GM10248 (cell line): ENCODE measurements at regions not wholly inside any gene's neighbourhood (a gene's known extent, or its start where the extent isn't known, plus 50 kb on each side); places are given as distances from the start of the nearest gene placed in this dataset.
A peak's percentile ranks its signal among the peaks of the same experiment; 100 is the strongest.
"Not testable (repeated sequence)": the region's sequence is repeated elsewhere in the genome, so short reads cannot be mapped to it uniquely, and the experiment has no call there.

Experiments used
- CTCF ChIA-PET: fragments of 300-600 bp; sonication (Branson Sonifier 250); formaldehyde crosslinking; extraction: SDS; loops from one replicate; lab custom pipeline; 2021; ENCODE audit warnings: antibody characterized with exemption; lab: Yijun Ruan, JAX
- POLR2A ChIA-PET: fragments of 350-650 bp; sonication (Branson Sonifier 250); formaldehyde crosslinking; extraction: SDS; loops from one replicate; lab custom pipeline; 2020; ENCODE audit warnings: antibody characterized with exemption; lab: Yijun Ruan, JAX
- DNase-seq: peaks from one replicate; pipeline ENCODE4 v3.0.0; 2012; ENCODE audit errors: extremely low spot score
- TF ChIP-seq, protein P1 (sequence below): IDR thresholded peaks from 2 replicates; pipeline ENCODE4 v1.5.1; 2012; ENCODE audit warnings: mild to moderate bottlenecking, low read depth; ENCODE audit errors: extremely low read depth, missing control alignments, control extremely low read depth

DNA sequence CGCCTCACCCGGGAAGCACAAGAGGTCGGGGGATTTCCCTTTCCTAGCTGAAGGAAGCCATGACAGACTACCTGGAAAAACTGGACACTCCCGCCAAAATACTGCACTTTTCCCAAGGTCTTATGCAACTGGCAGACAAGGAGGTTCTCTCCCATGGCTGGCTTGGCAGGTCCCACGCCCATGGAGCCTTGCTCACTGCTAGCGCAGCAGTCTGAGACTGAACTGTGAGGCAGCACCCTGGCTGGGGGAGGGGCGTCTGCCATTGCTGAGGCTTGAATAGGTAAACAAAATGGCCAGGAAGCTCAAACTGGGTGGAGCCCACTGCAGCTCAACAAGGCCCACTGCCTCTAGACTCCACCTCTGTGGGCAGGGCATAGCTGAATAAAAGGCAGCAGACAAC, 92.1 kb downstream of the C4BPA start:
- POLR2A ChIA-PET, DNase-seq: not testable (repeated sequence)
- CTCF ChIA-PET = interaction anchor here (1.3 to 1.4 kb wide), 2 partner anchors 15 to 17 kb away, joined by 3 to 4 read pairs; no protein-coding TSS in a partner anchor

DNA sequence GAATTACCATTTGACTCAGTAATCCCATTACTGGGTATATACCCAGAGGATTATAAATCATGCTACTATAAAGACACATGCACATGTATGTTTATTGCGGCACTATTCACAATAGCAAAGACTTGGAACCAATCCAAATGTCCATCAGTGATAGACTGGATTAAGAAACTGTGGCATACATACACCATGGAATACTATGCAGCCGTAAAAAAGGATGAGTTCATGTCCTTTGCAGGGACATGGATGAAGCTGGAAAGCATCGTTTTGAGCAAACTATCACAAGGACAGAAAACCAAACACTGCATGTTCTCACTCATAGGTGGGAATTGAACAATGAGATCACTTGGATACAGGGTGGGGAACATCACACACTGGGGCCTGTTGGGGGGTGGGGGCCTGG, 97.5 kb downstream of the C4BPA start:
- POLR2A ChIA-PET, CTCF ChIA-PET, DNase-seq: not testable (repeated sequence)

DNA sequence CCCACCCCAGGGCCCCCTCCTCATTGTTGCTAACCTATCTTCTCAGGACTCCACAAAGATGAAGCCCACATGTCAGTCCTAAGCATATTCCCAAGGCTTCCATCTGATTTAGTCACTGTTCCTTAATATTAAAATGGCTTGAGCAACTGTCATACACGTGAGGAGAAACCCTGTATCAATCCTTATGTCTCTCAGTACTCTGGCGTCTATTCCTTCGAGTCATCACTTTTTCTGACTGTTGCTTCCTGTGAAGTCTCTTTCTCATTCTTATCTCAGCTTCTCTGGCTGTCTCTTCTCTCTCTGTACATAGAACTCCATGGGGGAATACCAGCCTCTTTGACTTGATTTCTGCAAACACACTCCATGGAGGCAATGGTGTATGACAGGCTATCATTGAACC, 98.4 kb downstream of the C4BPA start:
- TF ChIP-seq, protein P1, sequence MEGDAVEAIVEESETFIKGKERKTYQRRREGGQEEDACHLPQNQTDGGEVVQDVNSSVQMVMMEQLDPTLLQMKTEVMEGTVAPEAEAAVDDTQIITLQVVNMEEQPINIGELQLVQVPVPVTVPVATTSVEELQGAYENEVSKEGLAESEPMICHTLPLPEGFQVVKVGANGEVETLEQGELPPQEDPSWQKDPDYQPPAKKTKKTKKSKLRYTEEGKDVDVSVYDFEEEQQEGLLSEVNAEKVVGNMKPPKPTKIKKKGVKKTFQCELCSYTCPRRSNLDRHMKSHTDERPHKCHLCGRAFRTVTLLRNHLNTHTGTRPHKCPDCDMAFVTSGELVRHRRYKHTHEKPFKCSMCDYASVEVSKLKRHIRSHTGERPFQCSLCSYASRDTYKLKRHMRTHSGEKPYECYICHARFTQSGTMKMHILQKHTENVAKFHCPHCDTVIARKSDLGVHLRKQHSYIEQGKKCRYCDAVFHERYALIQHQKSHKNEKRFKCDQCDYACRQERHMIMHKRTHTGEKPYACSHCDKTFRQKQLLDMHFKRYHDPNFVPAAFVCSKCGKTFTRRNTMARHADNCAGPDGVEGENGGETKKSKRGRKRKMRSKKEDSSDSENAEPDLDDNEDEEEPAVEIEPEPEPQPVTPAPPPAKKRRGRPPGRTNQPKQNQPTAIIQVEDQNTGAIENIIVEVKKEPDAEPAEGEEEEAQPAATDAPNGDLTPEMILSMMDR = no peak
- no peak for DNase-seq
- POLR2A ChIA-PET = no interaction called here
- CTCF ChIA-PET = no interaction called here

DNA sequence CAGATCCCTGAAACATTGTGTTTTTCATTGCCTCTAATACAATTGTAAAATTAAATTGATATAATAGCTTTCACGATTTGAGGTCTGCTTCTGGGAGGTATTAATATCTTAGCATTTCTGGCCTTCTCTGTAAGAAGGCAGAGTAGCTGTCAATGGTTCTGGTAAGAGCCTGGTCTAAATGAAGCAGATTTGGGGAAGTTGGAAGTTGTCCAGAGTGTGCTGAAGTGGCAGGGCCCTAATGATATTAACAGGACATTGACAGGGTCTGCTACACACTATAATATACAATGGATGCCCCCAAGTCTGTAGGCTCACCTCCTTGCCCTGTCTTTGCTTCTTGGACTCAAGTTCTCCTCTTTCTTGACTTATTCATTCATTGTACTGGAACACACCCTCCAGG, 99.5 kb downstream of the C4BPA start:
- ChIA-PET CTCF (no interaction called here), POLR2A (no interaction called here)
- TF ChIP-seq, protein P1 = no peak
- DNase-seq = no peak

DNA sequence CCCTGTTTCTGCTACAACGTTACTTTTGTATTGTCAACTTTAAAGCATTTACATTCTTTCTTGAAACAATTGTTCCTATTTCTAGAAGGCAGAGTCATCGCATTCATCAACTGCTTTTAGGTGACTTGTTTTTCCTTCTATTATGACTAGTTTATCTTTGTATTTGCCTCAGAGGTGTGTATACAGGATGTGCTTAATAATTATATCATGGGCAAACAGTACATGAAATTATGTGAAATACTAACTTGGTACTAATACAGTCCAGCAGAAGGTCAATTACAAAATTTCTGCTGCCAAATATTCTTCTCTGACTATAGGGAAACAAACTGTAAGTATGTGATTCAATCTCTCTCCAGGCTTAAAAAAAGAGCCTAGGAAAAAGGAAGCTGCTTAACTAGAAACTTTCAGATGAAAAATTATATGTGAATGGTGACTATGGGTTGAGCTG, 101.6 kb downstream of the C4BPA start:
- ChIA-PET CTCF (no interaction called here), POLR2A (no interaction called here)
- no peak for DNase-seq
- TF ChIP-seq, protein P1 = no peak

DNA sequence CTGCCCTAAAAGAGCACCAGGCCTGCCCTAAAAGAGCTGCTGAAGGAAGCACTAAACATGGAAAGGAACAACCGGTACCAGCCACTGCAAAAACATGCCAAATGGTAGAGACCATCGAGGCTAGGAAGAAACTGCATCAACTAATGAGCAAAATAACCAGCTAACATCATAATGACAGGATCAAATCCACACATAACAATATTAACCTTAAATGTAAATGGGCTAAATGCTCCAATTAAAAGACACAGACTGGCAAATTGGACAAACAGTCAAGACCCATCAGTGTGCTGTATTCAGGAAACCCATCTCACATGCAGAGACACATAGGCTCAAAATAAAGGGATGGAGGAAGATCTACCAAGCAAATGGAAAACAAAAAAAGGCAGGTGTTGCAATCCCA, 104.7 kb downstream of the C4BPA start:
- CTCF ChIA-PET, DNase-seq, POLR2A ChIA-PET: not testable (repeated sequence)

DNA sequence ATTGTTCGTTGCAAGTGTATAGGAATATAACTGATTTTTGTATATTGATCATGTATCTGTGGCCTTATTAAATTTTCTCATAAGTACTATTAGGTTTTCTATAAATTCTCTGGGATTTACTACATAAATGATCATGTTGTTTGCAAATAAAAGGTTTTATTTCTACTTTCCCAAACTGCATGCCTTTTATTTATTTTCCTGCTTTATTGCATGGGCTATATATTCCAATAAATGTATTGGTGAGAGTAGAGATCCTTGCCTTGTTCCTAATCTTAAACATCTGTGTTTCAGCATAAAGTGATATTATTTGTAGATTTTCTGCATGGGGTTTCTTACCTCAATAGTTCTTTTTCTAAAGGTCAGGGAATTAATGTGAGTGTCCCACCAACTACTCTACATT, 107.0 kb upstream of the CD55 start:
- POLR2A ChIA-PET = no interaction called here

DNA sequence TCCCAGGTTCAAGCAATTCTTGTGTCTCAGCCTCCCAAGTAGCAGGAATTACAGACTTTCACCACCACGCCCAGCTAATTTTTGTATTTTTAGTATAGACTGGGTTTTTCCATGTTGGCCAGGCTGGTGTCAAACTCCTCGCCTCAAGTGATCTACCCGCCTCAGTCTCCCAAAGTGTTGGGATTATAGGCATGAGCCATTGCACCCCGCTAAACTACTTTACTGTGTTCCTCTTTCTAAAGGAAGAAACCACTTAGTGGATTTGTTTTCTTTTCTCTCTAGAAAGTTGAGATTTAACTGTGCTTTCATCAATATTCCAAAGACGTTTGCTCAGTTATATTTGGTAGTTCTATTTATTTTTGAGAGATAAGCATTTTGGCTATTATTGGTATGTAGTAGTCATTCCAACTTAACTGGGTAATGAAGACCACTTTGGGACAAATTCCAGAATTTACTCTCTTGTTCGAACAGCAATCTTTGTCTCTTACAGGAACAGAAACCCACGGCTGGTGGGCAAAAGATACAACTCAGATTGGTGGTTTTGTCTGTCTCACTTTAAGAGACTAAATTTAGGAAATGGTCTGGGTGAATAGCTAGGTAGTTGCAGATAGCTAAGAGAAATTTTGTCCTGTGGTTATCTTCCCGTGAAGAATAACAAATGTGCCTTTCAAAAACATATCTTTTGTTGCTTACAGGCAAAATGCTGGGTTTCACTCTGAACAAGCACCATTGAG, 103.5 kb upstream of the CD55 start:
- DNase-seq = peak; percentile 17

More for the DNA sequence above, 107.0 kb upstream of the CD55 start:
- TF ChIP-seq, protein P1 = no peak
- CTCF ChIA-PET = interaction anchor here (1.7 kb wide), 1 partner anchor 18 kb away, joined by 3 read pairs; no protein-coding TSS in a partner anchor
- DNase-seq = no peak

More for the DNA sequence above, 103.5 kb upstream of the CD55 start:
- CTCF ChIA-PET = no interaction called here
- TF ChIP-seq, protein P1 = no peak
- POLR2A ChIA-PET = no interaction called here
